Skeletal muscle tissue (tissue), 3 donors: ENCODE measurements at regions not wholly inside any gene's neighbourhood (a gene's known extent, or its start where the extent isn't known, plus 50 kb on each side); places are given as distances from the start of the nearest gene placed in this dataset.

Experiments used
- H3K27ac ChIP-seq: one replicate; pipeline ENCODE4 v1.7.0; 2013; ENCODE audit warnings: mild to moderate bottlenecking, low read depth, low read length, inconsistent platforms
- H3K27me3 ChIP-seq, 3 donors: one replicate each; pipeline ENCODE4 v1.7.0; 2013; ENCODE audit warnings: low read length in 3 of 3; ENCODE audit not compliant: control insufficient read depth in 3 of 3, insufficient read depth in 3 of 3
- H3K36me3 ChIP-seq, 3 donors: one replicate each; pipeline ENCODE4 v1.7.0; 2013; ENCODE audit warnings: low read length in 3 of 3; ENCODE audit not compliant: control insufficient read depth in 3 of 3, insufficient read depth in 3 of 3
- H3K4me1 ChIP-seq, 3 donors: one replicate each; pipeline ENCODE4 v1.7.0; 2013; ENCODE audit warnings: low read length in 3 of 3, mild to moderate bottlenecking in 3 of 3; ENCODE audit not compliant: control insufficient read depth in 3 of 3, insufficient read depth in 3 of 3
- H3K4me3 ChIP-seq, 3 donors: one replicate each; pipeline ENCODE4 v1.7.0; 2013; ENCODE audit warnings: low read length in 3 of 3
- H3K9ac ChIP-seq, 3 donors: one replicate each; pipeline ENCODE4 v1.7.0; 2013; ENCODE audit warnings: low read length in 3 of 3, mild to moderate bottlenecking in 3 of 3, moderate library complexity in 2 of 3, low read depth in 1 of 3
- H3K9me3 ChIP-seq, 3 donors: one replicate each; pipeline ENCODE4 v1.7.0; 2013; ENCODE audit warnings: low read length in 3 of 3; ENCODE audit not compliant: control insufficient read depth in 3 of 3
- donor health status: Osteomylitis.

DNA sequence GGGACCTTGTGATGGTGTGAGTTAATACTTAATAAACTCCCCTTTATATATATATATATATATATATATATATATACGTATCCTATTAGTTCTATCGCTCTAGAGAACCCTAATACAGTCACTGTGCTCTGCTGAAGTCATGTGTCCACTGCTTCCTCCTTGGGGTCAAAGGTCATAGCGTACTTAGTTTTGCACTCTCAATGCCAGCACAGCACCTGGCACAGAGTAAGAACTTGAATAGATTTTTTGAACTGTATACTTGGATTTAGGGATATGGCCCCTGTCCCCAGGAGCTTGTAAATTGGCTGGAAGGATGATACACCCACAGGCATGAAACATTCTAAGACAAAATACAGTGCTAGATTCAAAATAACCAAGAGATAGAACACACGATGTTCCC lies 58.9 kb upstream of the PLXNA4 start:
- H3K9me3 ChIP-seq = no peaks in the 10 kb centered on the region
- H3K27me3 ChIP-seq = peaks cover 0 to 3% (median 0%) of the 10 kb centered on the region in 3 donors
- no peaks in the 10 kb centered on the region for H3K36me3 ChIP-seq
- no peak overlapping the region for H3K27ac ChIP-seq
- H3K4me1 ChIP-seq = no peaks in the 10 kb centered on the region
- H3K4me3 ChIP-seq = no peak overlapping the region
- H3K9ac ChIP-seq = no peak overlapping the region

GRCh38 chr7:132630834-132631233 lies 54.6 kb upstream of the PLXNA4 start:
- Histone ChIP-seq H3K9ac (no peak overlapping the region), H3K36me3 (no peaks in the 10 kb centered on the region), H3K4me1 (no peaks in the 10 kb centered on the region), H3K9me3 (no peaks in the 10 kb centered on the region), H3K27me3 (peaks cover 0 to 3% (median 0%) of the 10 kb centered on the region in 3 donors), H3K4me3 (no peak overlapping the region), H3K27ac (no peak overlapping the region)
